AG10803 (cell line): ENCODE measurements at regions not wholly inside any gene's neighbourhood (a gene's known extent, or its start where the extent isn't known, plus 50 kb on each side); places are given as distances from the start of the nearest gene placed in this dataset.

ENCODE experiments used
- DNase-seq: peaks from one replicate; pipeline ENCODE4 v3.0.0; 2010; ENCODE audit warnings: low read depth
- H3K4me3 ChIP-seq: 2 replicates; pipeline ENCODE4 v1.5.1; 2011; ENCODE audit warnings: mild to moderate bottlenecking, low read length, control low read depth
- CTCF ChIP-seq: conservative IDR thresholded peaks from 2 replicates; pipeline ENCODE4 v1.5.1; 2011; ENCODE audit warnings: mild to moderate bottlenecking, low read length, control low read depth, inconsistent platforms

GRCh38 chr11:28491431-28491830 is 383.2 kb downstream of the METTL15 start:
- no peak overlapping the region for H3K4me3 ChIP-seq
- no peak for TF ChIP-seq CTCF
- no peak for DNase-seq

GRCh38 chr11:28490773-28491382 is 382.7 kb downstream of the METTL15 start:
- H3K4me3 ChIP-seq, result no peak overlapping the region
- peak; percentile 18 for DNase-seq
- TF ChIP-seq CTCF, result no peak

- H3K4me3 ChIP-seq, result no peak overlapping the region
- TF ChIP-seq CTCF, result no peak
- DNase-seq, result no peak
These were observed 380.1 kb downstream of the METTL15 start for GRCh38 chr11:28488336-28488735.

GRCh38 chr11:28483072-28483867 is 375.1 kb downstream of the METTL15 start:
- no peak for TF ChIP-seq CTCF
- no peak for DNase-seq
- no peak overlapping the region for H3K4me3 ChIP-seq

GRCh38 chr11:28482666-28483065 is 374.5 kb downstream of the METTL15 start:
- no peak overlapping the region for H3K4me3 ChIP-seq
- no peak for DNase-seq
- no peak for TF ChIP-seq CTCF

- peak; percentile 16 for DNase-seq
- TF ChIP-seq CTCF, result no peak
- no peak overlapping the region for H3K4me3 ChIP-seq
These were observed 373.7 kb downstream of the METTL15 start for GRCh38 chr11:28481616-28482480.
